Fibroblast of the aortic adventitia (primary cell): ENCODE measurements at regions not wholly inside any gene's neighbourhood (a gene's known extent, or its start where the extent isn't known, plus 50 kb on each side); places are given as distances from the start of the nearest gene placed in this dataset.

Experiments used
- DNase-seq: peaks from one replicate; pipeline ENCODE4 v3.0.0-alpha.2; 2010; ENCODE audit warnings: low read depth
- H3K4me3 ChIP-seq: 2 replicates; pipeline ENCODE4 v1.5.1; 2011; ENCODE audit warnings: low read depth, mild to moderate bottlenecking, control low read depth, low read length, moderate library complexity
- CTCF ChIP-seq: IDR thresholded peaks from 2 replicates; pipeline ENCODE4 v1.5.1; 2011; ENCODE audit warnings: mild to moderate bottlenecking, low read length, control low read depth, inconsistent platforms; ENCODE audit not compliant: insufficient read depth

GRCh38 chr15:66880380-66881155 lies 178.5 kb downstream of the SMAD6 start:
- DNase-seq = no peak
- TF ChIP-seq CTCF = no peak
- no peak overlapping the region for H3K4me3 ChIP-seq

DNA sequence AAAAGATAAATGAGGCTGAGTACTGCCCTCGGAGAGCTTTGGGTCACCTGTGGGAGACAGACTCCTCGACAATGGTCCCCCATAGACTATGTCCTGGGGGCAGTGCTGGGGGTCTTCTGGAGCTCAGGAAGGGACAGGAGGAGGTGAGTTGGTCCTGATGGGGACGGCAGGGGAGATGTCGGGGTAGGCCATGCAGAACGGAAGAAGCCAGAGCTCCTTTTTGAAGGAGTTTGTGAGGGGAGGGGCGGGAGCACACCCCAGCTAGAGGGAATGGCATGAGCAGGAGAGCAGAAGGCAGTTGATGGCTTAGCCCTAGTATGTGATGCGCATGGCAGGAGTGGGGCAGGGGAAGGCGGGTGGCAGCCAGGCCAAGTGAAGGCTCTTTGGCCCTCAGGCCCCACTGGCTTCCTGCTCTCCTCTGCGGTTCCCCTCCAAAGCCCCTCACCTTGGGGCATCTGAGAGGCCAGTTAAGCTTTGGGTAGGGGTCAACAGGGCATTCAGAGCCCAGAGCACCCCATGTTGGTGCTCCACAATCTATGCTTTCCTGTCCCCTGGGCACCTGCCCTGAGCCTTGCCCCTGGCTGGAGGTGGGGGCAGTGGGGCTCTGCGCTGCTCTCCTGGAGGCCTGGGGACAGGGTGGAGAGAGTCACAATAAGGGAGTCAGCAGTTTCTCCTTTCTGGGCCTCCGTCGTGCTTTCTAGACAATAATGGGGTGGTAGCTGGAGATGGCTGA lies 179.3 kb downstream of the SMAD6 start:
- DNase-seq = no peak
- no peak for TF ChIP-seq CTCF
- no peak overlapping the region for H3K4me3 ChIP-seq

- TF ChIP-seq CTCF = no peak
- H3K4me3 ChIP-seq = no peak overlapping the region
- DNase-seq = peak; percentile 81
Observed at GRCh38 chr15:66882251-66883020, 180.4 kb downstream of the SMAD6 start.

DNA sequence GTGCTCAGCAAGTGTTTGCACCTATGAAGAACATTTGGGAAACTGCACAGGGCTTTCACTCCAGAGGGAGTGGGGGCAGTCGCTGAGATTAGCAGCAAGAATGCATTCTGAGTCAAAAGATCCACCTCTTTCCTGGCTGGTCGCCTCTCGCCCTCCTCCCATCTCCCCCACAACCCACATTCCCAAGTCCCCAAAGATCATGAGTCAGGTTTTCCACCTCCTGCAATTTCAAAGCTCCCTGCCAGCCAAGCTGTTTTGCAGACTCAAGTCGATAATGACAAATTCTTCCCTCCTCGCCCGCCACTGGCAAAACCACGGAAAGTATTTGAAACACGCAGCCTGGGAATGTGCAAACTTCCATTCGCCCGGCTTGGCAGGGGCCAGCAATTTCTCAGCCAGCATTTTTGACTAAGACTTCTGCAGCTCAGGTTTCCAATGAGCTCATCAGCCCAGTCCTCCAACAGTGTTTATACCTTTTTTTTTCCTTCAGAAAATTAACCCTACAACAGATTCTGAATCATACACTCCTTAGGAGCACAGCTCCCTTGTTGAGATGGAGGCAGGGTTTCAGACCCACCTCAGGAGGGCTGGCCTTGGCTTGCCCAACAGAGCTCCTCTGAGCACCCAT lies 181.4 kb downstream of the SMAD6 start:
- TF ChIP-seq CTCF = no peak
- peak; percentile 100 for DNase-seq

GRCh38 chr15:66884115-66884622 lies 181.2 kb upstream of the SMAD3 start:
- no peak for TF ChIP-seq CTCF
- DNase-seq = no peak
- no peak overlapping the region for H3K4me3 ChIP-seq

More for the DNA sequence above, 181.4 kb downstream of the SMAD6 start:
- H3K4me3 ChIP-seq = no peak overlapping the region

DNA sequence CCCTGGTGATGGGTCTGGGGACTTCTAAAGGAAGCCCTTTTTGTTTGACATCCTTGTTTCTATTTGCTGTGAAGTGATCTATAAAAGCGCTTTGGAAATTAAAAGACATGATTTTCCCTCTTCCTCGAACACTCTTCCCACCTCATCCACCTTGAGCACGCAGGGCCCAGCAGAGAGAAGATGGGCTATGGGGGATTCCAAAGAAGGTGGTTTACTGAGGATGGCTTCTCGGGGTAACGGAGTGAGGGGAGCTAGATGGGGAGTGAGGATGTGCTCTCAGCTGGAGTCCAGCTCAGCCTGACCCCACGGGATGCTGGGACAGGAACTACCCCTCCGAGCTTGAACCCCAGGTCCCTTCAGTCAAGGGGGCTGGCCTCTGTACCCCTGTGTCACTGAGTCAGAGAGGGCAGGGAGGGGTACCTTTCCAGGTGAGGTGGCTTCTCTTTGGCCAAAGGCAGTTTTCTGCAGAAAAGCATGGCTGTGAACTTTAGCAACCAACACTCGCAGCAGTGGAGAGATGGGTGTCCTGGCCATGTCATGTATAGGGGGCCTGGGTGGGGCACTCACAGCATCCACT lies 180.7 kb upstream of the SMAD3 start:
- H3K4me3 ChIP-seq = no peak overlapping the region
- TF ChIP-seq CTCF = no peak
- no peak for DNase-seq
